SHP77 treated with DMSO at 0.1 percent for 48 hours (cell line): ENCODE measurements at regions not wholly inside any gene's neighbourhood (a gene's known extent, or its start where the extent isn't known, plus 50 kb on each side); places are given as distances from the start of the nearest gene placed in this dataset.

Source experiments
- DNase-seq: peaks from one replicate; lab custom pipeline; 2025; lab: John Stamatoyannopoulos, UW

- DNase-seq = no peak
Measured at GRCh38 chr12:124443931-124444712, 123.3 kb downstream of the NCOR2 start.

DNA sequence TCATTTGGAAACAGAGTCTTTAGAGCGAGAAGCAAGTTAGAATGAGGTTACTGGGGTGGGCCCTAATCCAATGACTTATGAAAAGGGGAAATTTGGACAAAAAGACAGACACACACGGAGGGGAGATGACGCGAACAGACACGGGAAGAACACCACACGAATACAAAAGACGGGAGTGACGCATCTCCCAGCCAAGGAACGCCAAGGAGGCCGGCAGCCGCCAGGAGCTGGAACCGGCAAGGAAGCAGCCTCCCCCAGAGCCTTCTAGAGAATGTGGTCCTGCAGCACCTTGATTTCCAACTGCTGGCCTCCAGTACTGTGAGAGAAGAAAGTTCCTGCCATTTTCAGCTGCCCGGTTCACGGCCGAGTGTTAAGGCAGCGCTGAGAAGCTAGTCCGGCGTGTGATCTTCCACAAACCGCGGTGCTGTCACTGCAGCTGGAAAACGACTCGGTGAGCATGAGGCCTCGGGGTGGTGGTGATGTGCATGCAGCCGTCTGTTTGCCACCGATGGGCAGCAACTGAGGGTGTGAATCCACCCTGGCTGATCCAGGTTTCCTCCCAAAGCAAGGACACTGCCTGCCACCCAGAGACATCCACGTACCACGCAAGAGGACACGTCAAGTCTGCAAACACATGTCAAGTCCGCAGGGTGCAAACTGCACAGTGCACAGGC lies 124.5 kb downstream of the NCOR2 start:
- no peak for DNase-seq

- DNase-seq = no peak
Measured at GRCh38 chr12:124442281-124442680, 125.1 kb downstream of the NCOR2 start.

DNA sequence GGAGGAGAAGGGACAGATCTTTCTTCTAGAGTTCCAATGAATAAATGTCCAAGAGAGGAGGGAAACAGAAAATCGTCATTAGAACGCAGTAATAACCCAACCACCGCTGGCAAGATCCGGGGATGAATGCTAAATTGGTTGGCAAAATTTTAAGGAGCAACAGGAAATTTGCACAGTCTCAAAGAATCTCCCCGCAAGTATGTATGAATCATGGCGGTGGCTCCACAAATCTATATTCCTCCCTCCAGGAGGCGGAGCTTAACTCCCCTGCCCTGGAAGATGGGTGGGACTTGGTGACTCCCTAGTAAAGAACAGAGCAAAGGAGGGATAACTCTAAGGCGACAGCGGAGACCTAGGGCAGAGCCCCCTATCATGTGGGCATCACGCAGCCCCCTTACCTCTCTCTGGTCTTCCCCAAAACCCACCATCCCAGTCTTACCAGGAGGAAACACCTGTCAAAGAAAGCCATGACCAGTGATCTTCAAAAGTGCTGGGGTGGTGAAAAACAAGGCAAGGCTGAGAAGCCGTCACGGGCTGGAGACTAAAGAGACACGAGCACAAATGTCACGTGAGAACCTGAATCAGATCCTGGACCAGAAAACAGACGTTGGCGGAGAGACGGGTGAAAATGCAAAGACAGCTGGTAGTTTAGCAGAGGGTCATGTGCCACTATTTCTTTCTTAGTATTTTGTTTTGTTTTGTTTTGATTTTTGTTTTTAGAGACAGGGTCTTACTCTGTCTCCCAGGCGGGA lies 125.8 kb downstream of the NCOR2 start:
- DNase-seq = no peak

GRCh38 chr12:124440841-124441381 lies 126.5 kb downstream of the NCOR2 start:
- DNase-seq = no peak

- DNase-seq = no peak
Measured at GRCh38 chr12:124440031-124440626, 127.3 kb downstream of the NCOR2 start.

DNA sequence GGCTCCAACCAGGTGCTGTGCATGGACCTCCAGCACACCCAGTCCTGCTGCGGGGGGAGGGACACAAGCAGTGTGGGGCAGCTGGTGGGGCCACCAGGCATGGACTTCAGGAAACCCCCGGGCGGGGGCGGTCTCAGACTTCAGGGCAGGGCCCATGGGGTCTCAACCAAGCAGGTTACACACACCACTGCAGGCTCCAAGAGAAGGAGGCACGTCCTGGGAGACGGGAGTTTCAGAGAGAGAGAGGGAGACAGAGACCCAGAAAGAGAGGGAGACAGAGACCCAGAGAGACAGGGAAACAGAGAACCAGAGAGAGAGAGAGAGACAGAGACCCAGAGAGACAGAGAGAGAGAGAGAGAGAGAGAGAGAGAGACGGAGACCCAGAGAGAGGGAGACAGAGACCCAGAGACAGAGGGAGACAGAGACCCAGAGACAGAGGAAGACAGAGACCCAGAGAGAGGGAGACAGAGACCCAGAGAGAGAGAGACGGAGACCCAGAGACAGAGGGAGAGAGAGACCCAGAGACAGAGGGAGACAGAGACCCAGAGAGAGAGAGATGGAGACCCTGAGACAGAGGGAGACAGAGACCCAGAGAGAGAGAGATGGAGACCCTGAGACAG lies 128.9 kb downstream of the NCOR2 start:
- no peak for DNase-seq

DNA sequence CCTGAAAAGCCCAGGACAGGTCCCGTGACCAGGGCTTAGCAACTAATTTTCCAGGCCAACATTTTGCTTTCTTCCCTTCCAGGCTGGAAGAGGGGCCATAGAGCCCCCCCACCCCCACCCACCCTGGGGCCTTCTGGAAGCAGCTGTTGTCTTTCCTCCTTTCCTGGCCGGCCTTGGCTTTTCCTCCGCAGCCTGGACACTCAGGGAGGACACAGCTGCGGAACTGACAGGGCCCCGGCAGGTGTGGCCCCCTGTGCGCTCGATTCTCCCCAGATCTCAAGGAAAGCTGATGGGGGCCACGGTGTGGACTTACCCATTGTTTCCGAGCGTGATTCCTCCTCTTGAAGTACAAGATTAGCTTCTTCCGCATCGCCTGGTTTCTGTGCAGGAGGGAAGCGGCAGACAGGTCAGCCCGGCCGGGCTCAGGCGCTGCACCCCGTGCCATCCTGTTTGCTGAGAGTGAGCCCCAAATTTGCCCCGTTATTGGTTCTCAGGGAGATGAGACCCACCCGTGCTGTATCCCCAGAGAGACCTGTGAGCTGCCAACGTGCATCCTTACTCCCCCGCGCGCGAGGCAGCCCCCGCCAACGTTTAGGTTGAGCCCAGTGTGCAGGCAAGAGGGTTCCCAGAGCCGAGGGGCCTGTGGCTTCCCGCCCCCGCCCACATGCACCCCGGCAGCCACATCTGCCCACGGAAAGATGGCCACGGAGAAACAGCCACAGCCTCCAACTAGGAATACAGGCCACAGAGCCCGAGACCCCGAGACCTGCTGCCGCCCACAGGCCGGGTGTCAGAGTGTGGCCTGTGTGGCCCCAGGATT lies 129.6 kb downstream of the NCOR2 start:
- no peak for DNase-seq

- DNase-seq = no peak
Measured at GRCh38 chr12:124437121-124437520, 130.3 kb downstream of the NCOR2 start.

DNA sequence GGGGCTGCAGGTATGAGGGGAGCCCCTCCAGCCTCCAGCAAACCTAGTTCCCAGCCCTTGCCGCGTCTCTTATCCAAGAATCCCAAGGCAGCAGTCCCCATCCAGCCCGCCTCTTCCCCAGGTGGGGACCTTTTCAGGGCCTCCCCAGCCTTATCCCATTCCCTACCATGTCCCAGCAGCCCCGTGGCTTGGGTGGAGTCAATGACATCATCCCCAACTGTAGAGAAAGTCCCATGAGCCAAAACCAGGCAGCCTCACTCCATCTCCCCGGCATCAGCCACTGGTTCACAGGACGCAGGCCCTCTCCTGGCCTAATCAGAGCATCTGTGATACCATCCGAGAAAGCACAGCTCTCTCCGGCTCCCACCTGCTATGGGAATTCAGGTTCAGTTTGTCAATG lies 131.0 kb downstream of the NCOR2 start:
- no peak for DNase-seq

- no peak for DNase-seq
Measured at GRCh38 chr12:124435806-124436345, 131.5 kb downstream of the NCOR2 start.

GRCh38 chr12:124434951-124435805 lies 132.2 kb downstream of the NCOR2 start:
- DNase-seq = no peak

DNA sequence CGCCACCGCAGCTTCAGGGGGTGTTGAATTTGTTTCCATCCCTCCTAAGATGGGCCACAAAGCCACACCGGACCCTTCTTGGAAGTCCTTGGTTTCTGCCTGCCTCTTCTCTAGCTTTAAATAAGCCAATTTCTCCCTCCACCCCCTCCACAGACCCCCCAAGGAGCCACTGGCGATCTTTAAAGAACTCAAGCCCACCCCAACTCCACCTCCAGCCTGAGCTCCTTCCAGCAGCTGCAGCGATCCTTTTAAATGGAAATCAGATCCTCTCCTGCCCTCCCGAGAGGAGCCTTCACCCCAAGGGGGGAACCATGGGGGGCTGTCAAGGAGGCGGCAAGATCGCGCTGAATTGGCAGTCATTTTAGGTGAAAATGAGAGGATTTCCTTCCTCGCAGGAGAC lies 133.1 kb downstream of the NCOR2 start:
- no peak for DNase-seq

- no peak for DNase-seq
Measured at GRCh38 chr12:124433879-124434278, 133.5 kb downstream of the NCOR2 start.

DNA sequence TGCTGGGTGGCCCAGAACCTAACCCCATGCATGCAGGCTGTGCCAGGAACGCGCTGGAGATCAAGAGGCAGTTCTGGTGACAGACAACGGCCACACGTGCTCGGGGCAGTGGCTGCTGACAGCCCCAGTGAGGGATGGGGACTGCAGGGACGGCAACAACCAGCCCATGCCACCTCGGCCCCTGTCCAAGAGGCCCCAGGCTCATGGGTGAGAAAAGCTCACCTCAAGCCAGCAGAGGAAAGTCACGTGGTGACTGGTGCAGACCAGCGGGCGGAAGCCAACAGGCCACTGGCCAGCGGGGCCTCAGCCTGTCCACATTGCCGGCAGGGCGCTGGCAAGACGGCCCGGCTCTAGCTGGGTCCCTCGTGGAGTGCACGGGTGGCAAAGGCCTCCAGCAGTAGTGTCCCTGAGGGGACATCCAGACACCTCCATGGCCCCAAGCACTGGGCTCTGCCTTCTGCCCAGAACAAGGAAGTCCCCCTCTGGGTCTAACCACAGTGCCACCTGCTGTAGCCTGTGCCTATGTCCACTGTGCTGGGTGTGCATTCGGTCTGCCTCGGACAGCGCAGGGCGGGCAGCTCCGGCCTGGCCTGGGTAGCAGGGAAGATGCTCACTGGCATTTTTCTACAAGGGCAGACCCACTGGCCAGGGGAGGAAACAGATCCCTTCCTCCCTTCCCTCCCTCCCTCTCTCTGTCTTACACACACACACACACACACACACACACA lies 134.1 kb downstream of the NCOR2 start:
- no peak for DNase-seq

GRCh38 chr12:124432376-124432775 lies 135.0 kb downstream of the NCOR2 start:
- DNase-seq = no peak

- DNase-seq = no peak
Measured at GRCh38 chr12:124431971-124432370, 135.4 kb downstream of the NCOR2 start.

DNA sequence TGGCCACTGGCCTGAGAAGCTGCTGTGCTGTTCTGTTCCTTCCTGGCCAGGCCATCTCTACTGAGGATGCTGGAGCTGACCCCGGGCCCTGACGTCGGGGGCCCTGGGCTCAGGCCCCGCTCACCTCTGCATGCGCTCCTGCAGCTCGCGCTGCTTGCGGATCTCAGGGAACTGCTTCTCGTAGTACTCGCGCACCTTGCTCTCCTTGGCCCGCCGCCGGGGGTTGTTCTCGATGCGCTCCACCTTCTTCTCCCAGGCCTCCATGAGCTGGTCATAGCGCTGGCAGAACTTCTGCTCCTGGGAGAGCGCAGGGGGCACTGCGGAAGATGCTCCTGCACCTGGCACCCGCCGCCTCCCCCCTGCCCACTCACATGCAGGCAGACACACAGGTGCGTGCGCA lies 135.6 kb downstream of the RFLNA start:
- DNase-seq = no peak

GRCh38 chr12:124429535-124429934 lies 134.6 kb downstream of the RFLNA start:
- no peak for DNase-seq
